Large intestine (tissue), 3 donors: ENCODE measurements at regions not wholly inside any gene's neighbourhood (a gene's known extent, or its start where the extent isn't known, plus 50 kb on each side); places are given as distances from the start of the nearest gene placed in this dataset.
"Not testable (repeated sequence)": the region's sequence is repeated elsewhere in the genome, so short reads cannot be mapped to it uniquely, and the experiment has no call there.

Experiments
- DNase-seq, 2 donors: peaks; one replicate each; pipeline versions ENCODE4 v3.0.0 to v3.0.0-alpha.2; 2013
- H3K27ac ChIP-seq: one replicate; pipeline ENCODE4 v1.5.1; 2013; ENCODE audit warnings: low read length
- H3K27me3 ChIP-seq: 2 replicates; pipeline ENCODE4 v1.6.1; 2013; ENCODE audit warnings: low read length; ENCODE audit not compliant: control insufficient read depth, insufficient read depth
- H3K36me3 ChIP-seq: 2 replicates; pipeline ENCODE4 v1.6.1; 2013; ENCODE audit warnings: low read length; ENCODE audit not compliant: control insufficient read depth, insufficient read depth
- H3K4me1 ChIP-seq: one replicate; pipeline ENCODE4 v1.6.1; 2013; ENCODE audit warnings: low read length; ENCODE audit not compliant: control insufficient read depth, insufficient read depth
- H3K4me3 ChIP-seq: one replicate; pipeline ENCODE4 v1.5.1; 2013; ENCODE audit warnings: low read length
- H3K9me3 ChIP-seq: one replicate; pipeline ENCODE4 v1.6.1; 2013; ENCODE audit warnings: mild to moderate bottlenecking, low read depth, low read length, moderate library complexity; ENCODE audit not compliant: control insufficient read depth
- WGBS: methylation state at CpG from one replicate; pipeline ENCODE4 v1.1.5; 2013; ENCODE audit warnings: low lambda C conversion rate; ENCODE audit not compliant: insufficient coverage; 5-methylcytosine and 5-hydroxymethylcytosine counted together

DNA sequence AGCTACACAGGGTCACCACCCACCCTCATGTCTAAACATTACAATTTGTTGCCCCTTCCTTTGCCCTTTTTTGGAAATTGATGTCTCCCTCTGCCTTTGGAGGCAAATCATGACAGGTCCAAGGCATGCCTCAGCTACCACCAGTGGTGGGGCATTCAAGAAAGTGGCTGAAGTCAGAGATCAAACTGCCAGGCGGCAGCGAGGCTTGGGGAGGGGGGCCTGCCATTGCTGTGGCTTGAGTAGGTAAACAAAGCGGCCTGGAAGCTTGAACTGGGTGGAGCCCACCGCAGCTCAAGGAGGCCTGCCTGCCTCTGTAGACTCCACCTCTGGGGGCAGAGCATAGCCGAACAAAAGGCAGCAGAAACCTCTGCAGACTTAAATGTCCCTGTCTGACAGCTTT is 152.0 kb upstream of the ATP2B2 start:
- H3K27me3 ChIP-seq, H3K9me3 ChIP-seq, H3K27ac ChIP-seq, H3K4me1 ChIP-seq, H3K4me3 ChIP-seq, DNase-seq, H3K36me3 ChIP-seq: not testable (repeated sequence)
- no CpG with 5 or more reads among the region's 5 CpGs for WGBS

DNA sequence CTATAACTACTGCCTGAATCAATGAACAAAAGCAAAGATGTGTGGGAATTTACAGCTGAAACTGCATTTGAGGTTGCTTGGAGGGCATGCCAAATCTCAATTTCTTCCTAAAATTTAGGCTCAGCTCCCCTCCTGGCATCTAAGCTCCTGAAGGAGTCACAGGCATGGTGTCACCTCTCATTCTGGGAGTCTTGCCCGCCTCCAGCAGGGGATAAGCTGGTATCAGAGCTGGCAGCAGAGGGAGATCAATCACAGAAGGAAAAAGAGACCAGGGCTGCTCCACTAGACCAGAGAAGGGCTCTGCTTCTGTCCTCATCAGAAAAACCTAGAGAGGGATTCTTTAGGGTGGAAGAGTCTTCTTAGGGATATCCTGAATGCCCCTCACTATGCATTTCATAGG is 150.4 kb upstream of the SLC6A11 start:
- Histone ChIP-seq H3K4me1 (no peaks in the 10 kb centered on the region), H3K27ac (no peak overlapping the region), H3K4me3 (no peak overlapping the region), H3K36me3 (no peaks in the 10 kb centered on the region), H3K27me3 (peaks cover 3% of the 10 kb centered on the region), H3K9me3 (no peaks in the 10 kb centered on the region)
- WGBS: no CpG with 5 or more reads among the region's 1 CpG
- no peak for DNase-seq

DNA sequence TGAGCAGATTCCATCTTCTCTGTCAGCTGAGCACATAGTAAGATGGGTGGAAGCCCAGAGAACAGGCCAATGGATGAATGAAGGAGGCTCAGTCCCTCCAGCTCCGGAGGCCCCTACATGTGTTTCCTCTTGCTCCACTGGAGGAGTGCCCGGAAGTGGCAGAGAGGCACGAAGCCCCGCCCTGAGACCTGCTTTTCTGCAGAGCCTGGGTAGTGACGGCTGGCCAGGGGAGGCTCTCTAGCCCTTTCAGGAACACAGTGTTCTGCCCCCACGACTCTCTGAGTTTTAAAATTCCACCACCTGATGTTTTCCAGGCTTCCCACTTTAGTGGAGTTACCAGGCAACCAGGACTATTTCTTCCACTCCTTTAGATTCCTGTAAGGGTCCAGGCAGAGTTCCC is 149.4 kb upstream of the SLC6A11 start:
- no CpG with 5 or more reads among the region's 6 CpGs for WGBS
- H3K4me1 ChIP-seq: no peaks in the 10 kb centered on the region
- no peak overlapping the region for H3K27ac ChIP-seq
- peaks cover 3% of the 10 kb centered on the region for H3K27me3 ChIP-seq
- DNase-seq: no peak
- H3K9me3 ChIP-seq: no peaks in the 10 kb centered on the region
- H3K4me3 ChIP-seq: no peak overlapping the region
- H3K36me3 ChIP-seq: no peaks in the 10 kb centered on the region

DNA sequence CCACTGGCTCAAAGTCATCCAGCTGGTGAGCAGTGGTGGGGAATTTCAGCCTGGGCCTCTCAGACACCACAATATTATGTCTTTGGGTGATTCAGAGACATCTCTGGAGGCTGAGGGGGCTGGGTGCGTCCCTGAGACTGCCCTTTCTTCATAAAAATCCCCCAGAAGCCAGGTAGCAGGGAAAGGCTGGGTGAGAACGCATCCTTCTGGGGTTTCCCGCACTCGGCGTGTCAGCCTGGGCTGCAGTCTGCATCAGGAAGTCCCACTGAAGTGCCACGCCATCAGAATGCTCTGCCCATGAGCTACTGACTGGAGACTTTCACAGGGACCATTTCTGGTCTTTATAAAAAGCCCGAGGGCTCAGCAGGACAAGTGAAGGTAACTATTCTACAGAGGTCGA is 148.8 kb upstream of the SLC6A11 start:
- no peak overlapping the region for H3K27ac ChIP-seq
- WGBS: no CpG with 5 or more reads among the region's 8 CpGs

GRCh38 chr3:10667901-10668476 is 148.0 kb upstream of the SLC6A11 start:
- no CpG with 5 or more reads among the region's 14 CpGs for WGBS
- Histone ChIP-seq H3K9me3 (no peaks in the 10 kb centered on the region), H3K36me3 (no peaks in the 10 kb centered on the region), H3K27ac (no peak overlapping the region), H3K27me3 (peaks cover 3% of the 10 kb centered on the region), H3K4me3 (no peak overlapping the region), H3K4me1 (no peaks in the 10 kb centered on the region)
- no peak for DNase-seq

More for the DNA sequence above, 148.8 kb upstream of the SLC6A11 start:
- DNase-seq: no peak
- no peaks in the 10 kb centered on the region for H3K9me3 ChIP-seq
- no peak overlapping the region for H3K4me3 ChIP-seq
- no peaks in the 10 kb centered on the region for H3K4me1 ChIP-seq
- no peaks in the 10 kb centered on the region for H3K36me3 ChIP-seq
- peaks cover 3% of the 10 kb centered on the region for H3K27me3 ChIP-seq

DNA sequence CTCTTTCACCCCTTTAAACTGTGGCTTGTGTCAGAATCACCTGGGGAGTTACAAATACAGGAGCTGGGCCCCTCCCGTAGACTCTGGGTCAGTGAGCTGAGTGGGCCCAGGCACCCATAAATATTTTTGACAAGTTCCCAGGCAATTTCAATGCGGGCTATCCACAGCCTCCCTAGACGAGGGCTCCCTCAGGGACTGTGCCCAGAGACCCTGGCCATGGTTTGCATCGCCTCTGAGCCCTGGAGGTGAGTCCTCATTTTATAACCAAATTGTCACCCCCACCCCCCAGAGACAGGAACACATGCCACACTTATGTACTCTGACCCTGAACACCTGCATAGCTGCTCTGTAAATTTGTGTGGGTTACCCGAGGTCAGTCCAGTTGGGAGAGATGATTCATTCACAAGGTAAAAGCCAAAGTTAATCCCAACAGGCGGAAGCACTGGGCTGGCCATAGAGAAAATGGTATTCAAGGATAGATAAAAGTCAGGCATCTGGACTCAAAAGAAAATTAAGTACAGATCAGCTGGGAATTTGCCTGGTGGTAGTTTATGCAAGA is 146.5 kb upstream of the SLC6A11 start:
- no CpG with 5 or more reads among the region's 6 CpGs for WGBS
- no peaks in the 10 kb centered on the region for H3K4me1 ChIP-seq
- DNase-seq: no peak

DNA sequence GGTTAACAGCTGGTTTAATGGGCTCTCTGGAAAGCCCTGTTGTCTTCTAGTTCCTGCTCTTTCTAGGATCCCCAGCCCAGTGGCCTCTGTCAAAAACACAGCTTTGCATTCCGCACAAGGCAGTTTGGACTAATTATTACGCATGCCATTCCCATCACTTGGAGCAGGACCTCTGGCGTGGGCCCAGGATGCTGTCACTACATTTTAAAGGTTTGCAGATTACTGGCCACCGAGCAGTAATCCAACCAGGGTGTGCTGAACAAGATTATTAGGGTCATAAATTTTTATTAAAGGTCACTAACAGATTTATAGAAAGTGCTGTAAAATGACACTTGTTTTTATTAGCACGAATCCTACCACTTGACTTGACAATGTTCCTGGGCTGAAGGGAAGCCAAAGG is 143.6 kb upstream of the SLC6A11 start:
- DNase-seq: no peak

More for the DNA sequence above, 146.5 kb upstream of the SLC6A11 start:
- Histone ChIP-seq H3K4me3 (no peak overlapping the region), H3K36me3 (no peaks in the 10 kb centered on the region), H3K9me3 (no peaks in the 10 kb centered on the region), H3K27ac (no peak overlapping the region), H3K27me3 (peaks cover 3% of the 10 kb centered on the region)

DNA sequence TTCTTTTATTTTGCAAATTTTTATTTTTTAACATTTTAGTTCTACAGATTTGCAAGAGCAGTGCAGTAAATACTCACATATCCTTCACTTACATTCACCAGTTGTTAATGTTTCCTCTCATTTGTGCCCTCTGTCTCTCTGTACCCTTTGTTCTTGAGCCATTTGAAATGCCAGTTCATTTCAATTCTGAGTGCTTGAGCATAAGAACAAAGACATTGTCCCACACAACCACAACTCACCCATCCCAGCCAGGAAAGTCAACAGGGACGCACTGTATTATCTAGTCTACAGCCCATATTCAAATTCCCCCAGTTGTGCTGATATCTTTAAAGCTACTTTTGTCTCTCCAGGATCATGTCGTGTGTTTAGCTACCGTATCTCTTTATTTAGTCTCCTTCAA is 141.4 kb upstream of the SLC6A11 start:
- 38% methylated on average over 2 of the region's 3 CpGs for WGBS
- no peak for DNase-seq
- H3K4me1 ChIP-seq: no peaks in the 10 kb centered on the region
- no peaks in the 10 kb centered on the region for H3K36me3 ChIP-seq
- H3K27me3 ChIP-seq: no peaks in the 10 kb centered on the region
- H3K9me3 ChIP-seq: no peaks in the 10 kb centered on the region
- H3K4me3 ChIP-seq: no peak overlapping the region
- no peak overlapping the region for H3K27ac ChIP-seq

More for the DNA sequence above, 143.6 kb upstream of the SLC6A11 start:
- H3K9me3 ChIP-seq: no peaks in the 10 kb centered on the region
- H3K4me3 ChIP-seq: no peak overlapping the region
- no peaks in the 10 kb centered on the region for H3K27me3 ChIP-seq
- no peaks in the 10 kb centered on the region for H3K36me3 ChIP-seq
- WGBS: 60% methylated on average over 1 of the region's 5 CpGs
- no peaks in the 10 kb centered on the region for H3K4me1 ChIP-seq
- H3K27ac ChIP-seq: no peak overlapping the region

- WGBS: 86% methylated on average over 1 of the region's 1 CpG
- H3K27me3 ChIP-seq: no peaks in the 10 kb centered on the region
- no peaks in the 10 kb centered on the region for H3K4me1 ChIP-seq
- H3K9me3 ChIP-seq: no peaks in the 10 kb centered on the region
- no peaks in the 10 kb centered on the region for H3K36me3 ChIP-seq
- H3K4me3 ChIP-seq: no peak overlapping the region
- H3K27ac ChIP-seq: no peak overlapping the region
- no peak for DNase-seq
Observed at GRCh38 chr3:10676905-10677304, 139.1 kb upstream of the SLC6A11 start.

- DNase-seq: no peak
- Histone ChIP-seq H3K27me3 (no peaks in the 10 kb centered on the region), H3K4me1 (no peaks in the 10 kb centered on the region), H3K9me3 (no peaks in the 10 kb centered on the region), H3K27ac (no peak overlapping the region), H3K36me3 (no peaks in the 10 kb centered on the region), H3K4me3 (no peak overlapping the region)
- no CpG with 5 or more reads among the region's 2 CpGs for WGBS
Observed at GRCh38 chr3:10678796-10679376, 137.1 kb upstream of the SLC6A11 start.

- Histone ChIP-seq H3K27ac (no peak overlapping the region), H3K9me3 (no peaks in the 10 kb centered on the region), H3K4me1 (no peaks in the 10 kb centered on the region), H3K4me3 (no peak overlapping the region), H3K27me3 (no peaks in the 10 kb centered on the region), H3K36me3 (no peaks in the 10 kb centered on the region)
- no CpG with 5 or more reads among the region's 7 CpGs for WGBS
- no peak for DNase-seq
Observed at GRCh38 chr3:10680796-10681195, 135.2 kb upstream of the SLC6A11 start.
